Activated naive CD4-positive, alpha-beta T cell treated with anti-CD3 and anti-CD28 coated beads, Interleukin-2, amount 50 U/mL, for 72 hours (primary cell): ENCODE measurements at regions not wholly inside any gene's neighbourhood (a gene's known extent, or its start where the extent isn't known, plus 50 kb on each side); places are given as distances from the start of the nearest gene placed in this dataset.
"Not testable (repeated sequence)": the region's sequence is repeated elsewhere in the genome, so short reads cannot be mapped to it uniquely, and the experiment has no call there.

Source experiments
- ATAC-seq, 2 donors: fragments of 150-1000 bp; cut with Tn5 transposase; 2 replicates each; pipeline ENCODE4 v1.10.0; 2021; ENCODE audit warnings: mild to moderate bottlenecking in 2 of 2, moderate library complexity in 2 of 2
- DNase-seq, 2 donors: peaks; one replicate each; pipeline ENCODE4 v3.0.0; 2021 to 2022; ENCODE audit warnings: low spot score in 2 of 2
- H3K27ac Mint-ChIP-seq, 2 donors: one replicate each; pipeline ENCODE4 v1.8.0; 2022; ENCODE audit warnings: mild to moderate bottlenecking in 2 of 2, mixed read lengths in 2 of 2
- H3K36me3 Mint-ChIP-seq, 2 donors: one replicate each; pipeline ENCODE4 v1.8.0; 2022; ENCODE audit warnings: mixed read lengths in 2 of 2
- H3K9me3 Mint-ChIP-seq, 2 donors: one replicate each; pipeline ENCODE4 v1.8.0; 2022; ENCODE audit warnings: mixed read lengths in 2 of 2

DNA sequence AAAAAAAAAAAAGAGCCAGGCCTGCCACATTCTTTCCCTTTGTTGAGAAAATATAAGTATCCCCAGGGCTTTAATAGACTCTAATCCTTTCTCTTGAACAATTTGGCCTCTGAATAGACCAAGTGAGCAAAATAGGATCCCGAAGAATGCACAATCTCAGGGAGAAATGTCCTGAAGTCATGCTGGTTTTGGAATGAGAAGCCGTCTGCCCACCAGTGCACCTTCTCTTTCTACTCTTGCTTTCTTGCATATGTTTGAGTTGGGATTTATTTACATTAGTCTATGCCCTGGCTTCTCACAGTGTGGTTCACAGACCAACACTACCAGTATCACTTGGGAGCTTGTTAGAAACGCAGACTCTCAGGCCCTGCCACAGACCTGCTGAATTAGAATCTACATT lies 153.0 kb downstream of the ZNF621 start:
- H3K9me3 Mint-ChIP-seq: peaks cover 0 to 3% of the 10 kb centered on the region in 2 donors
- ATAC-seq (no peak), DNase-seq (no peak)
- no peak overlapping the region for H3K27ac Mint-ChIP-seq
- no peaks in the 10 kb centered on the region for H3K36me3 Mint-ChIP-seq

DNA sequence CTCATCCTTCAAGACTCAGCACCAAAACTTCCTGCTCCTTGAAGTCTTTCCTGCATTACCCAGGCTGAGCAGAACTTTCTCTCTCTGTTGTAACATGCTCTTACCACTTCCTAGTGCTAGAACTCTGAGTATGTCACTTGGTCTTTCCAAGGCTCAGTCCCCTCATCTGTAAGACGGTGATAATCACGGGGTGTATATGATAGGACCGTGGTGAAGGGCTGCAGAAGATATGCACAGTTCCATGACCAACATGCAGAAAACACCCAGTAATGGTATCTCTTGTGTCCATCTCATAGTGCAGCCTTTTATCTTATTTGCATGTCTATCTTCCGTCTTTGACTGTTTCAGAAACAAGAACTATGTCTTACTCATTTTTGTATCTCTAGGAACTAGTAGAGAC lies 154.5 kb downstream of the ZNF621 start:
- no peak overlapping the region for H3K27ac Mint-ChIP-seq
- ATAC-seq (no peak), DNase-seq (no peak)
- H3K36me3 Mint-ChIP-seq: no peaks in the 10 kb centered on the region
- H3K9me3 Mint-ChIP-seq: peaks cover 0 to under 1% of the 10 kb centered on the region in 2 donors

DNA sequence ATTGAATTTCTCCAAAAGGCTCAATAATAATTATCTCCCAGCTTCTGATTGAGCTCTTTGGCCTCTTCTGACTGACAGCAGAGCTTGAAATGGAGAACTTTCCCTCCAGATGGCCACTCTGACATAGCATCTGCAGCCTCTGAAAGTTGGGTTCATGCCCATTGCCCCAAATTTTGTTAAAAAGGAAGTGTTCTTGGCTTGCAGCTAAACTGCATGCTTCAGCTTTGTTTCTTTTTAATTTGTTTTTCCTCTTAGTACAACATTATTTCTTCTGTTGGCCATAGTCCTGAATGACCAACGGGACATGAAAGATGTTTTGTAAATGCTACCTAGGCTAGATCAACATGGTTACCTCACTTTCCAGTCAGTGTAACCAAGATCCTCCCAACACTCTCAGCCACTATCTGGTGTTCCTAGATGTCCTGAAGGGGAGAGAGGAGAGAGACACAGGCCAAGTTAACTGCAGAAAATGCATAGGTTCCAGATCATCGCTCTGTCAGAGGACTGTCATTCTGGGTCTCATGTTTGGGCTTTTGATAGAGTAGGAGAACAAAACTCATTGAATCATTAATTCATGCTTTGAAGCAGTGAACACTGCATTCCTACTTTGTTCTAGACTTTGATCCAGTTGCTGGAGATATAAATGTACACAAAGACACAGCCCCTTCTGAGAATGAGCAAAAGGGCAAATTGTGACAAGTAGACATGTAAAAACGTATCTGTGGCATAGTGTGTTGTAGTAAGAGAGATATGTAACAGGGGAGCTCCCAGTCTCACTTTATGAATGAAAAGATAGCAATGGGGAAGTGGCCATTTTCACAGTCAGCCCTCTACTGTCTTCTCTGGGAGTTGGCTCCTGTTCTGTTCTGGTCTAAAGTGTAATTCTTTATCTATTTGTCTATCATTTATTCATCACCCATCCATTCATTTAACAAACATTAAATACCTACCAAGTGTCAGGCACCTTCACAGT lies 156.2 kb downstream of the ZNF621 start:
- ATAC-seq: peak in 1 of 2 donors; percentile 37
- no peak for DNase-seq
- no peak overlapping the region for H3K27ac Mint-ChIP-seq
- H3K9me3 Mint-ChIP-seq: no peaks in the 10 kb centered on the region
- no peaks in the 10 kb centered on the region for H3K36me3 Mint-ChIP-seq

DNA sequence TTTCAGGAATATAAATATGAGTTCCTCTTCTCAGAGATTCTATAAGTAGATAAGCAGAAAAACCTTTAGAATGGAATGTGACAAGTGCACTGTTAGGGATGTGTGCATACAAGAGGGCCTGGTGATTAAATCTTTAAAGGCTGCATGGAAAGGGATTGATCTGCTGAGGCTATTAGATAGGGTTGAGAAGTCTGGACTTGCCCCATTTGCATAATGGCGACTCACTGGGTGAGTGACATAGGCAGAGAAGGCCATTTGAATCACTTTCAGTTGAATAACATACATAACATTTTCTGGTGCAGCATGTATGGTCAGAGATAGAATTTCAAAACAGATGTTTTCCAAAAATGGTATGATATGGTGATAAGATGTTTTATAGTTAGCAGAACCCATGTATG lies 156.9 kb downstream of the ZNF621 start:
- DNase-seq (no peak), ATAC-seq (peak in 1 of 2 donors; percentile 70)
- Mint-ChIP-seq H3K36me3 (no peaks in the 10 kb centered on the region), H3K9me3 (no peaks in the 10 kb centered on the region), H3K27ac (no peak overlapping the region)

DNA sequence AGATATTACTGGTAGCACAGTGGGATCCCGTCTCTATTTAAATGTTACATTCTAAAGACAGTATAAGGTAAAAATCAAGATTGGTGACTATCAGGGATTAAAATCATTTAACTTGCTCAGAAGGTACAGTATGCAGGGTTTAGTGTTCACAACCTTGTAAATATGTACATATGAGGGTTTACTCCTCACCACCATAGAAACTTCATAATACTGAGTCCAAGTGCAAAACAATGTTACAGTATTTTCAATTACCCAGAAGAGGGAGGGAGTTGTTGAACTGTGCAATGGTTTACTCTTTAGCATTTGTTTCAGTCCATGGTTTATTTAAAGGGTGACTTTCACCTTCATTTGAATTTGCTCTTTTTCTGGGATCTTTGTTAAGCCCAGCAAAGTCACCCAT lies 165.1 kb downstream of the ZNF621 start:
- no peak for ATAC-seq
- Mint-ChIP-seq H3K36me3 (no peaks in the 10 kb centered on the region), H3K9me3 (no peaks in the 10 kb centered on the region), H3K27ac (no peak overlapping the region)
- no peak for DNase-seq

DNA sequence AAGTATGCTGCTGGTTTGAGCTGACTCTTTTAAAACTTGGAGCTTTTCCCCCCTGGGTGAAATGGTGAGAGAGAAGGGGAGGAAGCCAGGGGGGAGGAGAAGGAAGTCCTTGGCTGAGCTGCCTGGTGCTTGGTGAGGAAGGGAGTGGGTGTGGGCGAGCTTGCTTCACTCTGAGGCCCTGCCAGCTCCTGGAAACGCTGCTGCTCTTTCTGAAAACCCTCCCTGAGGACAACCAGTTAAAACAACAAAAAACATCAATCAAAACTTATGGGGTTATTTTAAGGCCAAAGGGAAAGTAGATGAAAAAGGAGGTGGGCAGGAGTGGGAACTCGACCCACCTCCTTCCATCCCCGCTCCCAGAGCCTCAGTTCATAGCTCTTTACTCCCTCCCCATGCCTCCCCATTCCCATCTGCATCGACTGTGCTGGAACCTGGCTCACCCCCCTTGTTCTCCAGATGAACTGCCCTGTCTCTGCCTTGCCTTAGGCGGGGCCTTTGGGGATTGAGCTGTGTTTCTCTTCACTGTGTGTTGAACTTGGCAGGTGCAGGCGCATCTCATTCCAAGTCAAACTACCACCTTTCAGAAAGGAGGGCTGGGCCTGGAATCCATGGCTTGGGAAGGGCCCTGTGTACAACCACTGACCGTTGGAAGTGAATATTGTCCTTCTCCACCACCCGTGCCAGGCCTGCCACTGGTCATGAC lies 166.1 kb downstream of the ZNF621 start:
- Mint-ChIP-seq H3K9me3 (no peaks in the 10 kb centered on the region), H3K36me3 (no peaks in the 10 kb centered on the region), H3K27ac (no peak overlapping the region)
- no peak for ATAC-seq
- no peak for DNase-seq

DNA sequence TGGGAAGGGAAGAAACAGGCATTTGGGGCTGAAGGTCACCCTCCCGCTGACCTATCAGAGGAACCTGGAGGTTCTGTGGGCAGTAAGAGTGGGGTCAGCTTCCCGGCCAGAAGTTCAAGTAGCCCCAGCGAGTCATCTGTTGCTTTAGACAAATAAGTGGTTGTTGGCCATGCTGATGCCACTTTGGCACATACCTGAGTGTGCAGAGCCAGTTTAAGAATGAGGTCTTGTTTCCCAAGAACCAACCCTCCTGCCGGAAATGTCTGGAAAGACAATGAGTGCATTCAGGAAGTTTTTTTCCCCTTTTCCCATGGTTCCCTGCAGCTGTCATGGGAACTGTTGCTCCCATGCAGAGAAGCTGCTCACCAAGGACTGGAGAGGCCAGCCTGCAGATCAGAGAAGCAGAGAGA lies 166.7 kb downstream of the ZNF621 start:
- Mint-ChIP-seq H3K36me3 (no peaks in the 10 kb centered on the region), H3K27ac (no peak overlapping the region), H3K9me3 (no peaks in the 10 kb centered on the region)
- no peak for ATAC-seq
- DNase-seq: no peak

DNA sequence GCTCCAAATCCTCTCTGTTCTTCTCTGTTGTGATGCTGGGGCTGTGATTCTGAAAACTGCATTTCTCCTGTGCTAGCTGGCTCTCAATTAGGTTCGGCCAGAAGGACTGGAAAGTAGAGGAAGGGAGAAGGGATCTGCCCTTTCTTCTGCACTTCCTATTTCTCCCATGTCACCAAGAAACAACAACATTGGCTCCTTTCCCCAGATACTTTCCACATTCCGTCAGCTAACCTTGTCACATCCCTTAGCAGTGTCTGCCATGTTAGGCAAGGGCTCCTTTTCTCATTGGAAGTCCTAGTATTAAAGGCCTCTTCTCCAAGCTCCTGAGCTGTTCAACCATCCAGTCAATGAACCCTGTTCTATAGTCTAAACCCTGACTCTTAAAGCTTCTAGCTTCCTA lies 171.1 kb downstream of the ZNF621 start:
- DNase-seq: no peak
- Mint-ChIP-seq H3K36me3 (no peaks in the 10 kb centered on the region), H3K27ac (no peak overlapping the region), H3K9me3 (peaks cover 7 to 14% of the 10 kb centered on the region in 2 donors)
- no peak for ATAC-seq

DNA sequence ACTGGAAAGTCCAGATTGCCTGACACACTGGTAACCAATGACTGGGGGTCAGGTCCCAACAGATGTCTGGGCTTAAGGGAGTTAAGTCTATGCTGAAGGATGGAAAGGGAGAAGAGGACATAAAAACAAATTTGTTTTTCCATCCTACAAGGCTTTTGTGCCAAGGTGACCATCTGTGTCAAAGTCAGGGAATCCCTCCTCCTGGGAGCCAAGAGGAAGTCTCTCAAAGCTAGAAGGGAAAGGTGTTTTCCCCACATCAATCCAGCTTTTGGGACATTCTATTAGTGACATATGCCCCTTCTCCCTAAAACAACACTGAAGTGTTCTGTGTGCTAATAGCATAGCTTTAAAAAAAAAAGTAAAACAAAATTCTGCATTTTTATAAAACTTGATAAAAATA lies 173.9 kb downstream of the ZNF621 start:
- H3K36me3 Mint-ChIP-seq, ATAC-seq, H3K27ac Mint-ChIP-seq, DNase-seq: not testable (repeated sequence)
- H3K9me3 Mint-ChIP-seq: peaks cover 7 to 14% of the 10 kb centered on the region in 2 donors

DNA sequence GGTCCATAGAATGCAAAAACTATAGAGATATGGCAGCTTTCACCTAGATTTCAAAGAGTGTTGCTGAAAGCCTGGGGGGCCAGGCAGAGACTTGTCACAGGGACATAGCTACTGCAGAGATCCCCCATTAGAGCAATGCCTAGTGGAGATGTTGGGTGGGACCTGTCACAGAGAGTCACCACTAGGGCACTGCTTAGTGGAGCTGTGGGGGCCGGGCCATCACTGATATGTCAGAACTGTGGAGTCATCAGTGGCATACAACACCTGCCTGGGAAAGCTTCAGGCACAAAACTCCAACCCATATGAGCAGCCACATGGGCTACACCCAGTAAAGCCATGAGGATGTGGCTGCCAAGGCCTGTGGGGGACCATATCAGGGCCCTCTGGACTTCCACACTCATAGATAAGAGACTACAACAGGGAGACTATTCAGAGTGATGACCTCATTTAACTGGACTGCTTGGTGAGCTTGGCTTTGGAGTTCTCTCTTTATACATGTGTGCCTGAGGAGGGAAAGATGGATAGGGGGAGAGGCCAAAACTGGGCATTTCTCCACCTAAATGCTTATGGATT lies 176.3 kb downstream of the ZNF621 start:
- DNase-seq (no peak), ATAC-seq (no peak)
- Mint-ChIP-seq H3K36me3 (no peaks in the 10 kb centered on the region), H3K27ac (no peak overlapping the region), H3K9me3 (peaks cover 7 to 14% of the 10 kb centered on the region in 2 donors)

DNA sequence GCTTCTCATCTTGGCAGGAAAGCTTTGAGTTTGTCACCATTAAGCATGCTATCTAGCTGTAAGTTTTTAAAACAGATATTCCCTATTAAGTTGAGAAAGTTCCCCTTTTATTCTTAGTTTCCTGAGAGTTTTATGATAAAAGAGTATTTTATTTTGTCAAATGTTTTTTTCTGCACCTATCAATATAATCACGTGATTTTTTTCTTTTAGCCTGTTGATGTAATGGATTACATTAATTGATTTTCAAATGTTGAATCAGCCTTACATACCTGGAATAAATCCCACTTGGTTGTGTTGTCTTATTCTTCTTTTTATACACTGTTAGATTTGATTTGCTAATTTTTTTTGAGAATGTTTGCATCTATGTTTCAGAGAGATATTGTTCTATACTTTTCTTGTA lies 179.5 kb downstream of the ZNF621 start:
- ATAC-seq: no peak
- Mint-ChIP-seq H3K9me3 (peaks cover 7 to 12% of the 10 kb centered on the region in 2 donors), H3K36me3 (no peaks in the 10 kb centered on the region), H3K27ac (no peak overlapping the region)
- DNase-seq: no peak

DNA sequence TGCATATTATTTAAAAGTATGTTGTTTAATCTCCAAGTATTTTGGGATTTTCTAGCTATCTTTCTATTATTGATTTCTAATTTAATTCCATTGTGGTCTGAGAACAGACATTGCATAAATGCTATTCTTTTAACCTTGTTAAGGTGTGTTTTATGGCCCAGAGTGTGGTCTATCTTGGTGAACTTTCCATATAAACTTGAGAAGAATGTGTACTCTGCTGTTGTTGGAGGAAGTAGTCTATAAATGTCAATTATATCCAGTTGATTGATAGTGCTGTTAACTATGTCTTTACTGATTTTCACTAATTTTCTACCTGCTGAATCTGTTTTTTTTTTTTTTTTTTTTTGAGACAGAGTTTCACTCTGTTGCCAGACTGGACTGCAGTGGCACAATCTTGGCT lies 180.9 kb downstream of the ZNF621 start:
- Mint-ChIP-seq H3K9me3 (no peaks in the 10 kb centered on the region), H3K36me3 (no peaks in the 10 kb centered on the region), H3K27ac (no peak overlapping the region)
- DNase-seq (no peak), ATAC-seq (no peak)

DNA sequence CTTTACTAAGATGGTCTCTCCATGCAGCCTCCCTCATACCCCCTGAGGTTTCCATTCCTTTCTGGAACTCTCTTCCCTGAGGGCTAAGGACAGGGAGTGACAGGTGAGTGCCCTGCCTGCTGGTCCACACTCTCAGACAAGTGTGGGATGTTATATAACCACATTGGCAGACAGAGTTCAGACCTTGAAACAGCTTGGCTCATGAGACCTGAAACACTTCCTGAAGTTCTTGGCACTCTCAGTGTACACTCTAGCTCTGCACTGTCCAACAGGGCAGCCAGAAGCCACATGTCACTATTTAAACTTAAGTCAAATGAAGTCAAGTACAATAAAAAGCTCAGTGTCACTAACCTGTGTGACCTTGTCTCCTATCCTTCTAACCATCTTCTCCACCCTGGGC lies 188.5 kb downstream of the ZNF621 start:
- Mint-ChIP-seq H3K9me3 (no peaks in the 10 kb centered on the region), H3K27ac (no peak overlapping the region), H3K36me3 (no peaks in the 10 kb centered on the region)
- DNase-seq (no peak), ATAC-seq (no peak)

DNA sequence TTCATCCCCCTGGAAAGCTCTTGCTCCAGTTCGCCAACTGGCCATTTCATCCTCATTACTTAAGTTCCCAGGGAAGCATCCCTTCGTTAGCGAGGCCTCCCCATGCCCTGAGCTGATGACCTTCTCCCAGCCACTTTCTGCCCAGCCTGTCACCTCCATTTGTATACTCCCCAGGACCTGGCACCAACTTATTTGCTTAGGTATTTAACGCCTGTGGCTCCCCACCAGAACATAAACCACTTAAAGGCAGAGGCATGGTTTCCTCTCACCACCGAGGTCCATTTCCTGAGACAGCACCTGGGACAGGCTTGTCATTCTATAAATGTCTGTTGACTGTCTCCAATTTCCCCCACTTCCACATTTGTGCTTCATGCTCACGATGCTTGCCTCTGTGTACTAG lies 189.0 kb downstream of the ZNF621 start:
- DNase-seq (no peak), ATAC-seq (no peak)
- Mint-ChIP-seq H3K36me3 (no peaks in the 10 kb centered on the region), H3K27ac (no peak overlapping the region), H3K9me3 (no peaks in the 10 kb centered on the region)

DNA sequence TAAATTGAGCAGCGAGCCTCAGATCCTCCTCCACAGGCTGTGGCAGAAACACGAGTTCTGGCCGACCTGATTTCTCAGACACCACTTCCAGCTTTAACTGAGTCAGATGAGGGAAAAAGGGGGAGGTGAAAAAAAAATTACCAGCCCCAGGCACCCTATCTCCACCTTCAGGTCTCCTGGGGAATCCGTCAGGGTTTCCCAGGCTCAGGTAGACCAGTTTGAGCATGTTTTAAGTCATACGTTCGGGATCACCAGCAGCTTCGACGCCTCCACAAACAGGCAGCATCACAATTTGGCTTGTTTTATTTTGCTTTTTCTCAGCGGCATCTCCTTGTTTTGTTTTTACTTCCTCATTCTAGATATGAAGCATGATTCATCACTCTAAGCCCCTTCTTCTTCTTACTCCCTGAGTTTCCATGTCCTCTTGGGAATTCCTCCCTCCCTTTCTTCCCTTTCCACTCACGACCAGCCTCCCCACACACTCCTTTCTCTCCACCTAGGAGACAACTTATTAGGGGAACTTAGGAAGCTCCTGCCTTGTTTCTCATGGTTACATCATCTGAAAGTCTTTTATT lies 190.1 kb downstream of the ZNF621 start:
- ATAC-seq: no peak
- H3K36me3 Mint-ChIP-seq: no peaks in the 10 kb centered on the region

DNA sequence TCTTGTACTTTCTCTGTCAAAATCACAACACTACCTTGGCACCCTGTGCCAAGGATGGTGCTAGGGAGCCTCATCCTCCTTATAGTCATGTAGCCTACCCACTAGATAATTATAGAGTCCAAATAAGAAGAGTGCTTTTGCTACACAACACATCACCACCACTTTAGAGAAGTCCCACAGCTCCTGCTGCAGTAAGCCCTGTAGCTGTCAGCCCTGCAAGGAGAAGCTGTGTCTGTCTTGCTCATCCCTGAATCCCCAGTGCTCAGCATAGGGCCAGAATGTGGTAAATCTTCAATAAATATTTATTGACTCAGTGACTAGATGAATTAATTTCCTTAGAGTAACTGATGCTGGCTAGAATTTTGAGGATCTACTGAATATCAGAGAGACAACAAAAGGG lies 190.8 kb downstream of the ZNF621 start:
- DNase-seq (no peak), ATAC-seq (no peak)
- H3K27ac Mint-ChIP-seq: no peak overlapping the region
- no peaks in the 10 kb centered on the region for H3K9me3 Mint-ChIP-seq
- H3K36me3 Mint-ChIP-seq: no peaks in the 10 kb centered on the region

More for the DNA sequence above, 190.1 kb downstream of the ZNF621 start:
- no peak overlapping the region for H3K27ac Mint-ChIP-seq
- no peaks in the 10 kb centered on the region for H3K9me3 Mint-ChIP-seq
- DNase-seq: no peak

DNA sequence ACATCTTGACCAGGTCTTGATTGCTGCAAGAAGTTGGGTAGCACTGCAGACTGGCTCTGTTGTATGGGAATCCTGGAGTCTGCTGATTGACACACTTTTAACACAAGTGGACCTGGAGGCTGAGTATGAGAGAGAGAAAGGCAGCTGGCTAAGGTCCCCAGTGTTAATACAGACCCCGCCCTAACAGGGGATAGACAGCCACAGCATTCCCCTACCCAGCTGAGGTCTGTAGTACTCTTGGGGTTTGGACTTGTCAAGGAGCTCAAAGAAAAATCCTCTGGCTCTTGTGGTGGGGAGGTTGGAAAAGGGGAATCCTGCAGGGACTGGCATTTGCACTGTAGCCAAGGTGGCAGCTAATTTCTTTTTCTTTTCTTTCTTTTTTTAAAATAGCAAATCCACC lies 192.7 kb downstream of the ZNF621 start:
- Mint-ChIP-seq H3K9me3 (no peaks in the 10 kb centered on the region), H3K27ac (no peak overlapping the region), H3K36me3 (no peaks in the 10 kb centered on the region)
- DNase-seq (no peak), ATAC-seq (no peak)
